H9 (cell line): ENCODE measurements at regions not wholly inside any gene's neighbourhood (a gene's known extent, or its start where the extent isn't known, plus 50 kb on each side); places are given as distances from the start of the nearest gene placed in this dataset.

Experiments
- DNase-seq: peaks from one replicate; pipeline ENCODE4 v3.0.0-alpha.2; 2017
- H2AFZ ChIP-seq: one replicate; pipeline ENCODE4 v1.6.1; 2013; ENCODE audit warnings: mild to moderate bottlenecking, low read length, control low read depth, moderate library complexity
- H2AK5ac ChIP-seq: 2 replicates; pipeline ENCODE4 v1.6.1; 2013; ENCODE audit warnings: low read length, control low read depth, mixed read lengths; ENCODE audit not compliant: insufficient read length
- H2BK120ac ChIP-seq: one replicate; pipeline ENCODE4 v1.6.1; 2013; ENCODE audit warnings: low read depth, mild to moderate bottlenecking, low read length, control low read depth, inconsistent platforms; ENCODE audit not compliant: poor library complexity, severe bottlenecking
- H2BK12ac ChIP-seq: 2 replicates; pipeline ENCODE4 v1.6.1; 2013; ENCODE audit warnings: low read length, control low read depth, mixed read lengths, low read depth; ENCODE audit not compliant: insufficient read length
- H2BK15ac ChIP-seq: 2 replicates; pipeline ENCODE4 v1.6.1; 2013; ENCODE audit warnings: low read depth, low read length, control low read depth
- H2BK20ac ChIP-seq: one replicate; pipeline ENCODE4 v1.6.1; 2013; ENCODE audit warnings: low read depth, mild to moderate bottlenecking, low read length, control low read depth, inconsistent platforms; ENCODE audit not compliant: poor library complexity, severe bottlenecking
- H2BK5ac ChIP-seq: 2 replicates; pipeline ENCODE4 v1.6.1; 2013; ENCODE audit warnings: low read length, control low read depth, mixed read lengths; ENCODE audit not compliant: insufficient read length
- H3K14ac ChIP-seq: 2 replicates; pipeline ENCODE4 v1.6.1; 2013; ENCODE audit warnings: low read length, control low read depth; ENCODE audit not compliant: insufficient read depth
- H3K18ac ChIP-seq: 2 replicates; pipeline ENCODE4 v1.6.1; 2013; ENCODE audit warnings: low read depth, mild to moderate bottlenecking, mixed read lengths, low read length, control low read depth; ENCODE audit not compliant: insufficient read length
- H3K23ac ChIP-seq: 2 replicates; pipeline ENCODE4 v1.6.1; 2013; ENCODE audit warnings: low read length, control low read depth, mixed read lengths, low read depth; ENCODE audit not compliant: insufficient read length
- H3K23me2 ChIP-seq: 2 replicates; pipeline ENCODE4 v1.6.1; 2013; ENCODE audit warnings: low read depth, mild to moderate bottlenecking, mixed read lengths, low read length, control low read depth; ENCODE audit not compliant: insufficient read length, poor library complexity, severe bottlenecking
- H3K27ac ChIP-seq: 2 replicates; pipeline ENCODE4 v1.5.1; 2013; ENCODE audit warnings: low read length, control low read depth, mixed read lengths, low read depth; ENCODE audit not compliant: insufficient read length
- H3K27me3 ChIP-seq: 2 replicates; pipeline ENCODE4 v1.6.1; 2013; ENCODE audit warnings: low read length, control low read depth, inconsistent platforms; ENCODE audit not compliant: insufficient read depth
- H3K4ac ChIP-seq: 2 replicates; pipeline ENCODE4 v1.6.1; 2013; ENCODE audit warnings: low read depth, mild to moderate bottlenecking, control low read depth, inconsistent platforms, low read length, moderate library complexity
- H3K4me1 ChIP-seq: 2 replicates; pipeline ENCODE4 v1.6.1; 2013; ENCODE audit warnings: low read length, control low read depth, inconsistent platforms; ENCODE audit not compliant: insufficient read depth
- H3K4me2 ChIP-seq: 2 replicates; pipeline ENCODE4 v1.6.1; 2013; ENCODE audit warnings: low read length, control low read depth, mixed read lengths; ENCODE audit not compliant: insufficient read length, insufficient read depth
- H3K56ac ChIP-seq: 2 replicates; pipeline ENCODE4 v1.6.1; 2013; ENCODE audit warnings: low read depth, mild to moderate bottlenecking, mixed read lengths, low read length, control low read depth; ENCODE audit not compliant: insufficient read length
- H3K79me1 ChIP-seq: 2 replicates; pipeline ENCODE4 v1.6.1; 2013; ENCODE audit warnings: low read depth, mild to moderate bottlenecking, moderate library complexity, low read length, control low read depth, inconsistent platforms; ENCODE audit not compliant: insufficient read depth, poor library complexity, severe bottlenecking
- H3K79me2 ChIP-seq: 2 replicates; pipeline ENCODE4 v1.6.1; 2013; ENCODE audit warnings: low read length, control low read depth, inconsistent platforms; ENCODE audit not compliant: insufficient read depth
- H3K9ac ChIP-seq: 2 replicates; pipeline ENCODE4 v1.6.1; 2013; ENCODE audit warnings: low read length, control low read depth, mixed read lengths; ENCODE audit not compliant: insufficient read length; ENCODE audit errors: extremely low read depth
- H3K9me3 ChIP-seq: one replicate; pipeline ENCODE4 v1.6.1; 2013; ENCODE audit warnings: low read depth, low read length, inconsistent platforms; ENCODE audit not compliant: control insufficient read depth
- H3T11ph ChIP-seq: one replicate; pipeline ENCODE4 v1.6.1; 2013; ENCODE audit warnings: mild to moderate bottlenecking, low read length, control low read depth, inconsistent platforms
- H4K20me1 ChIP-seq: one replicate; pipeline ENCODE4 v1.6.1; 2013; ENCODE audit not compliant: control insufficient read depth, insufficient read length, insufficient read depth
- H4K5ac ChIP-seq: 2 replicates; pipeline ENCODE4 v1.6.1; 2013; ENCODE audit warnings: low read depth, mild to moderate bottlenecking, mixed read lengths, low read length, control low read depth; ENCODE audit not compliant: insufficient read length
- H4K8ac ChIP-seq: replicated peaks from 2 replicates; pipeline ENCODE4 v1.6.1; 2013; ENCODE audit warnings: low read length, control low read depth, mixed read lengths, low read depth; ENCODE audit not compliant: insufficient read length
- H4K91ac ChIP-seq: 2 replicates; pipeline ENCODE4 v1.6.1; 2013; ENCODE audit warnings: low read depth, mild to moderate bottlenecking, moderate library complexity, mixed read lengths, low read length, control low read depth; ENCODE audit not compliant: insufficient read length
- H3K27ac Mint-ChIP-seq, 3 experiments: 2 replicates in 2 of 3; 3 replicates in 1 of 3; pipeline ENCODE4 v1.8.0; 2020 to 2021; ENCODE audit warnings: mixed read lengths in 3 of 3, mild to moderate bottlenecking in 1 of 3, moderate library complexity in 1 of 3
- H3K27me3 Mint-ChIP-seq: 2 replicates; pipeline ENCODE4 v1.8.0; 2021; ENCODE audit warnings: low read depth, mild to moderate bottlenecking, moderate library complexity, mixed read lengths
- H3K36me3 Mint-ChIP-seq, 3 experiments: 2 replicates in 2 of 3; 3 replicates in 1 of 3; pipeline ENCODE4 v1.8.0; 2020 to 2021; ENCODE audit warnings: low read depth in 3 of 3, mixed read lengths in 3 of 3; ENCODE audit not compliant: insufficient read depth in 1 of 3
- H3K4me1 Mint-ChIP-seq, 2 experiments: 2 replicates each; pipeline ENCODE4 v1.8.0; 2020; ENCODE audit warnings: mixed read lengths in 2 of 2
- H3K4me3 Mint-ChIP-seq, 2 experiments: 2 replicates in 1 of 2; 3 replicates in 1 of 2; pipeline ENCODE4 v1.8.0; 2020 to 2021; ENCODE audit warnings: mild to moderate bottlenecking in 2 of 2, mixed read lengths in 2 of 2, moderate library complexity in 1 of 2
- H3K9me3 Mint-ChIP-seq, 2 experiments: 2 replicates in 1 of 2; 3 replicates in 1 of 2; pipeline ENCODE4 v1.8.0; 2020; ENCODE audit warnings: mild to moderate bottlenecking in 2 of 2, mixed read lengths in 2 of 2, moderate library complexity in 1 of 2
- WGBS: extraction: QIAGEN DNeasy Blood & Tissue Kit; methylation state at CpG from one replicate; pipeline ENCODE4 v1.1.7; 2013; ENCODE audit warnings: missing lambda C conversion rate, low lambda C conversion rate, mixed read lengths; ENCODE audit not compliant: insufficient read length; ENCODE audit errors: extremely low coverage; 5-methylcytosine and 5-hydroxymethylcytosine counted together
- TF ChIP-seq, protein P1 (sequence below): fragments of 200-600 bp; sonication (generic); conservative IDR thresholded peaks from 3 replicates; pipeline ENCODE4 v1.8.0; 2021; ENCODE audit warnings: antibody characterized with exemption, mild to moderate bottlenecking

DNA sequence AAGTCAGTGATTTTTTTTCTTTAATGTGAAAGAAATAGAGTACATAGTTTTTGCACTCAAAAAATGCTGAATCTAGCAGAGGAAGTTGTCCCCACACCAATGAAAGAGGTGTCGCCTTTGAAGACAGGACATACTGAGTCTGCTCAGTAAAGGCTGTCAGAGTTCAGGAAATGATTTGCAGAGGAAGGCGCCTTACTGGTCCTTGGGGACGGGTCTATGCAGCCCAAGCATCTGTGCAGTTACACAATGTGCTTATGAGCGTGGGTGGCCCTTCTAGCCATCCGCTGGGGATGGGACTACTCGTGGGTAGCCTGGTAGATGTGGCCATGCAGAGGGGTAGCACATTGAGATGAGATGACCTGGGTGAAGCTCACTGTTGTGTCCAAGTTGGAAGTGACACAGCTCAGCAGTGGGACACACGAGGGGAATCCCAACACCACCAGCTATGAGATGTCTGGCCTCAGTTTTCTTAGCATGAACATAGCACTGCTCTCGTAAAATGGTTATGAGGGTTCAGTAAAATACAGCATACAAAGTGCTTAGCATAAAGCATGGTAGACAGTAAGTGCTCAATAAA, 116.5 kb upstream of the RBPJ start:
- H3K4ac ChIP-seq: no peak overlapping the region
- no peak overlapping the region for H4K5ac ChIP-seq
- H4K91ac ChIP-seq: no peak overlapping the region
- H3K4me1 ChIP-seq: no peaks in the 10 kb centered on the region; the same call in 1 of the 2 replicates
- no peak for DNase-seq
- no peak overlapping the region for H3K18ac ChIP-seq
- H3K23me2 ChIP-seq: no peaks in the 10 kb centered on the region
- no peaks in the 10 kb centered on the region; a peak in 1 of 5 replicates for H3K9me3 Mint-ChIP-seq
- H3K27me3 ChIP-seq: no peaks in the 10 kb centered on the region
- peaks cover 14 to 17% of the 10 kb centered on the region in 2 experiments for H3K4me1 Mint-ChIP-seq
- no peaks in the 10 kb centered on the region; a peak in 1 of 7 replicates for H3K36me3 Mint-ChIP-seq
- H2BK15ac ChIP-seq: no peak overlapping the region
- no peak overlapping the region for H2BK12ac ChIP-seq
- H2AK5ac ChIP-seq: no peak overlapping the region
- no peak overlapping the region for H2BK20ac ChIP-seq
- no peak overlapping the region for H3K9ac ChIP-seq
- H4K8ac ChIP-seq: no peak overlapping the region
- H3K56ac ChIP-seq: no peak overlapping the region
- H2AFZ ChIP-seq: no peak overlapping the region
- H3K27me3 Mint-ChIP-seq: peaks cover 9% of the 10 kb centered on the region; the same call in 1 of the 2 replicates
- no peak overlapping the region for H3K14ac ChIP-seq
- H4K20me1 ChIP-seq: no peaks in the 10 kb centered on the region
- no peak overlapping the region for H3K27ac ChIP-seq
- TF ChIP-seq, protein P1, sequence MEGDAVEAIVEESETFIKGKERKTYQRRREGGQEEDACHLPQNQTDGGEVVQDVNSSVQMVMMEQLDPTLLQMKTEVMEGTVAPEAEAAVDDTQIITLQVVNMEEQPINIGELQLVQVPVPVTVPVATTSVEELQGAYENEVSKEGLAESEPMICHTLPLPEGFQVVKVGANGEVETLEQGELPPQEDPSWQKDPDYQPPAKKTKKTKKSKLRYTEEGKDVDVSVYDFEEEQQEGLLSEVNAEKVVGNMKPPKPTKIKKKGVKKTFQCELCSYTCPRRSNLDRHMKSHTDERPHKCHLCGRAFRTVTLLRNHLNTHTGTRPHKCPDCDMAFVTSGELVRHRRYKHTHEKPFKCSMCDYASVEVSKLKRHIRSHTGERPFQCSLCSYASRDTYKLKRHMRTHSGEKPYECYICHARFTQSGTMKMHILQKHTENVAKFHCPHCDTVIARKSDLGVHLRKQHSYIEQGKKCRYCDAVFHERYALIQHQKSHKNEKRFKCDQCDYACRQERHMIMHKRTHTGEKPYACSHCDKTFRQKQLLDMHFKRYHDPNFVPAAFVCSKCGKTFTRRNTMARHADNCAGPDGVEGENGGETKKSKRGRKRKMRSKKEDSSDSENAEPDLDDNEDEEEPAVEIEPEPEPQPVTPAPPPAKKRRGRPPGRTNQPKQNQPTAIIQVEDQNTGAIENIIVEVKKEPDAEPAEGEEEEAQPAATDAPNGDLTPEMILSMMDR: no peak
- no peak overlapping the region for H2BK120ac ChIP-seq
- H3K9me3 ChIP-seq: no peaks in the 10 kb centered on the region
- H3K4me2 ChIP-seq: no peak overlapping the region
- H2BK5ac ChIP-seq: no peak overlapping the region
- H3K79me2 ChIP-seq: no peaks in the 10 kb centered on the region
- no peak overlapping the region for H3K27ac Mint-ChIP-seq
- no peak overlapping the region for H3K4me3 Mint-ChIP-seq
- no peak overlapping the region for H3K23ac ChIP-seq
- WGBS: no CpG with 5 or more reads among the region's 8 CpGs
- H3K79me1 ChIP-seq: no peaks in the 10 kb centered on the region
- no peak overlapping the region for H3T11ph ChIP-seq
